Stimulated activated CD4-positive, alpha-beta T cell treated with anti-CD3 and anti-CD28 coated beads, Interleukin-1b, Interleukin-23, amount 100 ng/mL, for 24 hours (primary cell): ENCODE measurements at regions not wholly inside any gene's neighbourhood (a gene's known extent, or its start where the extent isn't known, plus 50 kb on each side); places are given as distances from the start of the nearest gene placed in this dataset.
"Not testable (repeated sequence)": the region's sequence is repeated elsewhere in the genome, so short reads cannot be mapped to it uniquely, and the experiment has no call there.

Experiments used
- DNase-seq, 4 experiments: peaks; one replicate each; pipeline ENCODE4 v3.0.0-alpha.2; 2020; ENCODE audit warnings: low read depth in 4 of 4, low spot score in 1 of 4

GRCh38 chr10:121131426-121132265 lies 280.5 kb downstream of the WDR11 start:
- DNase-seq = no peak

GRCh38 chr10:121132273-121132672 lies 281.1 kb downstream of the WDR11 start:
- no peak for DNase-seq

- DNase-seq = no peak
Measured at GRCh38 chr10:121133901-121134300, 282.7 kb downstream of the WDR11 start.

GRCh38 chr10:121134711-121135110 lies 283.5 kb downstream of the WDR11 start:
- DNase-seq = no peak

GRCh38 chr10:121135512-121135911 lies 284.4 kb downstream of the WDR11 start:
- DNase-seq = no peak

- no peak for DNase-seq
Measured at GRCh38 chr10:121137533-121137932, 286.4 kb downstream of the WDR11 start.

GRCh38 chr10:121138112-121138860 lies 287.1 kb downstream of the WDR11 start:
- no peak for DNase-seq

- DNase-seq = no peak
Measured at GRCh38 chr10:121138918-121139317, 287.8 kb downstream of the WDR11 start.

GRCh38 chr10:121145802-121146395 lies 294.7 kb downstream of the WDR11 start:
- not testable (repeated sequence) for DNase-seq

- DNase-seq = no peak
Measured at GRCh38 chr10:121148921-121149320, 297.8 kb downstream of the WDR11 start.

GRCh38 chr10:121152033-121152432 lies 300.9 kb downstream of the WDR11 start:
- no peak for DNase-seq

- DNase-seq = no peak
Measured at GRCh38 chr10:121152935-121153334, 301.8 kb downstream of the WDR11 start.

GRCh38 chr10:121154310-121154709 lies 303.1 kb downstream of the WDR11 start:
- no peak for DNase-seq

GRCh38 chr10:121154846-121155245 lies 303.7 kb downstream of the WDR11 start:
- DNase-seq = no peak

- DNase-seq = no peak
Measured at GRCh38 chr10:121155742-121156474, 304.7 kb downstream of the WDR11 start.

GRCh38 chr10:121157998-121158397 lies 306.8 kb downstream of the WDR11 start:
- no peak for DNase-seq

- DNase-seq = no peak
Measured at GRCh38 chr10:121158988-121159579, 307.9 kb downstream of the WDR11 start.

GRCh38 chr10:121159670-121160069 lies 308.5 kb downstream of the WDR11 start:
- DNase-seq = no peak

GRCh38 chr10:121165276-121165675 lies 314.1 kb downstream of the WDR11 start:
- no peak for DNase-seq

- no peak for DNase-seq
Measured at GRCh38 chr10:121167534-121168243, 316.5 kb downstream of the WDR11 start.
